HT1080 (cell line): ENCODE measurements at regions not wholly inside any gene's neighbourhood (a gene's known extent, or its start where the extent isn't known, plus 50 kb on each side); places are given as distances from the start of the nearest gene placed in this dataset.
"Not testable (repeated sequence)": the region's sequence is repeated elsewhere in the genome, so short reads cannot be mapped to it uniquely, and the experiment has no call there.

Source experiments
- DNase-seq: peaks from one replicate; pipeline ENCODE4 v3.0.0-alpha.2; 2015; ENCODE audit warnings: low read depth

DNA sequence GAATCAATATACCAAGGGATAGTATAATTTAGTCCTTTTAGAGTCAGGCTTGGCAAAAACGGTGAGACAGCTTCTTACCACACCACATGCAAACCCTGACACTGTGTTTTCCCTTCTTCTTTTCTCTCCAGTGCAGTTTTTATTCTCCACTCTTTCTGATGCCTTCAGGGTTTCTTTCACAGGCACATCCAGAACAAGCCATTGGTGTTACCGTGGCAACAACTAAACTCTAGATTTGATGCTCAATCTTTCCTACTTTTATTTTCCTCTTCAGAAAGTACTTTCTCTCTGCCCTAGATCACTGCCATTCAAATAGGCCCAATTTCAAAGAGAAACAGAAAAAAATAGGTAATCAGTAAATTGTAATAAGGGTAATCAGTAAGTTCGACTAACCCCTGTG, 469.8 kb upstream of the POT1 start:
- no peak for DNase-seq

DNA sequence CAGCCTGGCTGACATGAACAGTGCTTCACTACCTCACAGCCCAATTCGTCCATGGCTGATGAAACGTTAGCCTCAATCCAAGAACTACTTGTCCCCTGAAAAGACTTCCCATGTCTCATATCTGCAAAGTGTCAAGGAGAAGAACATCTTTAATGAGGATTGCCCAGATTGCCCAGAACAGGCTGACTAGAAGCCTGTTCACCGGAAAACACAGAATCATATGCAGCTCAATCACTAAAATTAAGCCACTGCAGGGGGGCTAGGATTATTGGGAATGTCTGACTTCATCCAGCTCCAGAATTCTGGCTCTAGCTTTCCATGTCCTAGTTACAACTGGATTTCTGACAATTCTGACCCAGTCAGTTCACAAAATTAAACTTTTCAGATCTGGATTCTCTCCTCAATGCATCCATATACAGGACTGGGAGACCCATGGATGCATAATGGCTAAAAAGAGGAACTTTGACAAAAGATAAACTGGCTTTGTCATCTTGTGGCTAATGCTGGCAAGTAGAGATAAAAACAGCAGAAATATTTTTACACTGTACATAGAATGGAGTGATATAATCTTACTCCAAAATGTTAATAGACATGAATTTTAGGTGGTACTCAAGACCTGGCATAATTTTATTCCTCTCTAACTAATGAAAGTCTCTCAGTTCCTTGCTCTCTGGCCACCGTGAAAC, 467.0 kb upstream of the POT1 start:
- no peak for DNase-seq

DNA sequence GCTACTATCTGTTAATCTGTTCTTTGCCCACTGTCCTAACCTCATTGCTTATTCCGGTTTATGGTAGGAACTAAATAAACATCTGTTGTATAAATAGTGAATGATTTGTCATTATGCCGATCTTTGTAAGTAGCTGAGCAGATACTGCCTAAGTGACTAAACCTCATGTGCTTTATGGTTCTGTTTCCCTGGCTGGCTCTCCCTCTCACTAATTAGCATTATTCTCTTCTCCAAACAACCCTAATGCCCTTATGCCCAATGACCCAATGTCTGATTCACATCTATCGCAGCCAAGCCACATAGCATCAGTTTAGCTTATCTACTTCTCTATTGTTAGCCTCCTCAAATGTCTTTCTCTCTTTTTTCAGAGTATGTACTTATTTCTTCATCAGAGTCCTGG, 462.3 kb upstream of the POT1 start:
- DNase-seq: no peak

DNA sequence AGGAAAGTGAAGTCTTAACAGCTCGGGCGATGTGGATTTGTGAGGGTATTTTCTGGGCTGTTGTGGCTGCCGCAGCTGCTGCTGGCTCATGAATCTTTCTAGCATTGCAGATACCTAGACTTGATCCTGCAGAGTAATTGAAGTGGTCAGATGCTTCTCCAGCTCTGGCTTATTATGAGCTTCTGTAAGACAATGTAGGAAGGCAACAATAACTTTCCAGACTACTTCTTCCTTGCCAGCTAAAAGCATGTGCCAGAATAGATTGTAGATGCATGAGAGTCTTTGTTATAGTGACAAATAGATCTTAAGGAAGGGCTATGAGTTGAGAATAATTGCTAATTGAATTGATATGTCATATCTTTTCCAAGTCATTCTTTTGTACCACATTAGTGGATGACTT, 461.4 kb upstream of the POT1 start:
- no peak for DNase-seq

DNA sequence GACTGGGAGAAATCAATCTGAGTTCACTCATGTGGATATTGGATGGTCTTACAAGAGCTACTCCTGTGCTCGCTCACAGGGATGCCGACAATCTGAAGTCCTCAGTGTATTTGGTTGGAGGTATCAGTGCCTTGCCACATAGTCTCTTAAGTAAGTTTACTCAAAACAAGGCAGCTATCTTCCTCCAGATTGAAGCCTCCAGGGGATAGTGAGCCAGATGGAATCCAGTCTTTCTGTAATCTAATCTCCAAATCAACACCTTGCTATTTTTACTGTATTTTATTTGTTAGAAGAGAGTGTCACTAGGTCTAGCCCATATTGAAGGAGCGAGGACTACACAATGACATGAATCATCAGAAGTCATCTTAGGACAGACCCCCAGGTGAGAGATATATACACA, 456.6 kb upstream of the POT1 start:
- no peak for DNase-seq

DNA sequence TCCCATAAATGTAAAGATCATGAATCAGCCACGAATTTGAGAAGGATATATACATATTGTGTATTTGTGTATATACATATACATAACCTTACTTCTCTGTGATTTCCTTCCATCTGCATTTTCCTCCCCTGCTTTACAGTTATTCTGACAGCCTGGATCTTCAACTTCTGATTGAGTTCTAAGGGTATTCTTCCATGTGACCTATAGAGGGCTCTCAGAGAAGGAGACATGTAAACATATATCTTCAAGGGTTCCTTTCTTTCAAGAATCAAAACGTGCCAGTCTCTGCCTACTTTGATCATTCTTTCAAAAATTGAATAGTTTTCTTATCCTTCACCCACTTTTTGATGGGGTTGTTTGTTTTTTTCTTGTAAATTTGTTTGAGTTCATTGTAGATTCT, 453.7 kb upstream of the POT1 start:
- no peak for DNase-seq

DNA sequence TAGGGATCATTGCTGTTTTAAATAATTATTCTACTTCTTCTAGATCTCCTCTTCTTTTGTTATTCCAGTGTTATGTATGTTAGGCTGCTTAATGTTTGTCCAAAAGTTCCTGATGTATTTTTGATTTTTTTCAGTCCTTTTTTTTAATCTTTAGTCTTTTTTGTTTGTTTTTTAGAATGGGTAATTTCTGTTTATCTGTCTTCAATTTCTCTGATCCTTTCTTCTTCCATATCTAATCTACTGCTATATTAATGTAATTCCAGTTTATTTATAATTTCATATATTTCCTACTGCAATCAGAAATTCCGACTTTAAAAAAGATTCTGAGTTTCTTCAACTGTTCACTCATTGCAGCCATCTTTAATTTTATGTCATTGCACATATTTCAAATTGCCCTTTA, 452.8 kb upstream of the POT1 start:
- DNase-seq: no peak

DNA sequence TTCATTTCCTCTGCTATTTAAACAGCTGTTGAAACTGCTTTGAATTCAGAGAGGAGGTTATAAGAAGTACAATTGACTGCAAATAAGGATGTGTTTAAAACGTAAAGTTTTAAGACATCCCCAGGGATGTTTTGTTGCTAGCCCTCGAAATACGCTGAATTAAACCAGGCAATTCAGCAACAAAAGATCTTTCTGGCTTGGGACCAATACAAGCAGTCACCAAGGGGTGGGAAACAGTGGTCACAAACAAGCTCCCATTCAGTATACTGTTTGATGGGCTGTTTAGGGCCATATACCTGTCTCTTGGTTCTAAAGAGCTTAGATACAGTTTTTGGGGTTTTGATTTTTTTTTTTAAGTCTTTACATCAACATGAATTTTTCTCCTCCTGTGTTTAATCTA, 446.3 kb upstream of the POT1 start:
- no peak for DNase-seq

DNA sequence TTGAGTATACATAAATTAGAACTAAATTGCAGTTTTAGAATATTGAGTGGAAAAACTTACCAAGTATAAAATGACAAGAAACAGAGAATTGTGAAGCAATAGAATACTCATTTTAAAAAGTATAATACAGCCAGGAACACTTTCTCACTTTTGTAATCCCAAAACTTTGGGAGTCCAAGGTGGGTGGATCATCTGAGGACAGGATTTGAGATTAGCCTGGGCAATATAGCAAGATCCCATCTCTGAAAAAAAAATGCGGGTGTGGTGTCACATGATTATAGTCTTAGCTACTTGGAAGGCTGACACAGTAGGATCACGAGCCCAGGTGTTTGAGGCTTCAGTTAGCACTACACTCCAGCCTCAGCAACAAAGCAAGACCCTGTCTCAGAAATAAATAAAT, 440.9 kb upstream of the POT1 start:
- DNase-seq: no peak

DNA sequence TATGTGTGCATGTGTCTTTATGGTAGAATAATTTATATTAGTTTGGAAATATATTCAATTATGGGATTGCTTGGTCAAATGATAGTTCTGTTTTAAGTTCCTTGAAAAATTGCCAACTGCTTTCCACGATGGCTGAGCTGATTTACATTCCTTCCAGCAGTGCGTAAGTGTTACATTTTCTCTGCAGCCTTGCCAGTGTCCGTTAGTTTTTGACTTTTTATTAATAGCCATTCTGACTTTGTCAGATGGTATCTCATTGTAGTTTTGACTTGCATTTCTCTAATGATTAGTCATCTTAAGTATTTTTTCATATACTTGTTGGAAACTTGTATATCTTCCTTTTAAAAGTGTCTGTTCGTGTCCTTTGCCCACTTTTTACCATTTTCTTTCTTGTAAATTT, 434.2 kb upstream of the POT1 start:
- no peak for DNase-seq

DNA sequence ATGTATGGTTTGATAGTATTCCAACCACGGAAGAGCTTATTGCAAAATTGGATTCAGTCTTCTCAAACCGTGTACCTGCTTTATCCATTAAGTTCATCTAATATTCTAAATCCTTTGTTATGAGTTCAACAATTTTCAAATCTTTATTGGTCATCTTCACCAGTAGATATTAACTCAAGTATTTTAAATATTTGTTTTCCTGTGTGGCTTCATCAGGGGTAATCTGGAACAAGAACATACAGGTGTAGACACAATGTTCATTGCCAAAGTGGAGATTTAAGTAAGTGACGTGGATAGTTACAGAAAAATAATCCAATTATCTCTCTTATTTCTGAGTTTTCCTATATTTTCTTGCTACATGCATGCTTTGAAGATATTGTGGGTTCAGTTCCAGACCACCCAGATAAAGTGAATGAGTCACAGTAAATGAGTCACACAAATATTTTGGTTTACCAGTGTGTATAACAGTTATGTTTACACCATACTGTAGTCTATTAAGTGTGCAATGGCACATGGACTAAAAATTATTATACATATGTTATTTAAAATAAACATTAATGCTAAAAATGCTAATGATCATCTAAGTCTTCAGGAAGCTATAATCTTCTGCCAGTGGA, 429.0 kb upstream of the POT1 start:
- DNase-seq: no peak

DNA sequence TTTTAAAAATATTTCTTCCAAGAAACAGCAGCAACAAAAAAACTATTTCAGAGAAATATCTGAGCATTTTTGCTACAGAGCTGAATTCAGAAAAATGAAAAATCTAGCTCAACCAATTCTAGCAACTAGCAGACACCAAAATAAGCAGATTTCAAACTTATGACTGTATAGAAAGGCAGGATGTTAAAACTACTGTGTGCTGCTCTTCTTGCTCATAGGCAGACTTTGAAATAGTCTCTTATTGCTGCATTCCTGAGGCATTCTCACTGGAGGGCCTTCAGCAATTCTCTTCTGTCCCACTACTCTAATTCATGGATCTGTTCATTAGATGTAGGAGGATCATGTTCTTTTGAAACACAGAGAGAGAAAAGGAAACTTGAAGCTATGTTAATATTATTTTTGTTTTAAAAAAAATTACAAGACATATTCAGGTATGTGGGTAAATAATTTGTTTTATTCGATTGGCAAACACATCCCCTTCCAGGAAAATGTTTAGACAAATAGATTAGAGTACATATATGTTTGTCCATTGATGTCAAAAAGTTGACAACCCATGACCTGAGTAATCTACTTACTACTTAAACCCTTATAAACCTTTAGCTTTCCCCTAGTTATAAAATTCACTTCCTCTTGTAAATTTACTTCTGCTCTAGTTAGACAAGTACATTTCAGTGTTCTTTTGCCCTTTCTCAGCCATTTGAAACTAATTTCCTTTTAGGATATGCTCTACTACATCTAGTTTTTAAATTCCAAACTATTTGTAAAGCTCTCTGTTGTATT, 428.2 kb upstream of the POT1 start:
- peak; percentile 1 for DNase-seq

DNA sequence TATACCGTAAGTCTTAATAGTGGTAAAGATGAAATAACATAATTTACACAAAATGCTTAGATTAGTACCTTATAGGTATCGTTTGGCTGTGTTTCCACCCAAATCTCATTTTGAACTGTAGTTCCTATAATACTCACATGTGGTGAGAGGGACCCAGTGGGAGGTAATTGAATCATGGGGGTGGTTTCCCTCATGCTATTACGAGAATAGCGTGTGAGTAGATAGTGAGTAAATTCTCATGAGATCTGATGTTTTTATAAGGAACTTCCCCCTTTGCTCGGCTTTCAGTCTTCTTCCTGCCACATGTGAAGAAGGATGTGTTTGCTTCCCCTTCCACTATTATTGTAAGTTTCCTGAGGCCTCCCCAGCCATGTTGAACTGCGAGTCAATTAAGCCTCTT, 426.3 kb upstream of the POT1 start:
- peak; percentile 80 for DNase-seq

DNA sequence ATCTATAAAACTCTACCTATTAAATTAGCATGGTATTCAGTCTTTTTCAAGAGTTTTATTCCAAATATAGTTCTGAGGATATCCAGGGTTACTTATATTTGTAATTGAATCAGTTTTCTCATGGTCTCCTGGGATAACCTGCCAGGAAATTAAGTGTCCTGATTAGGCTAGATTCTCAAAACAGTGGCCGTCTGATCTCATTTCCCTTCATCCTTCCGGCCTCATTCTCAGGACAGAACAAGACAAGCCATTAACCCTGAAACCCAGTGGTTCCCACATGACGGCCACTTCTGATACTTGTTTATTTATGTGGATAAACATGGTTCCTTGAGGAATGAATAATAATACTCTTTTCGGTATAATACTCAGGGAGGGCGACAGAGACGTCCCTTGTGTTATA, 417.6 kb upstream of the POT1 start:
- DNase-seq: no peak

DNA sequence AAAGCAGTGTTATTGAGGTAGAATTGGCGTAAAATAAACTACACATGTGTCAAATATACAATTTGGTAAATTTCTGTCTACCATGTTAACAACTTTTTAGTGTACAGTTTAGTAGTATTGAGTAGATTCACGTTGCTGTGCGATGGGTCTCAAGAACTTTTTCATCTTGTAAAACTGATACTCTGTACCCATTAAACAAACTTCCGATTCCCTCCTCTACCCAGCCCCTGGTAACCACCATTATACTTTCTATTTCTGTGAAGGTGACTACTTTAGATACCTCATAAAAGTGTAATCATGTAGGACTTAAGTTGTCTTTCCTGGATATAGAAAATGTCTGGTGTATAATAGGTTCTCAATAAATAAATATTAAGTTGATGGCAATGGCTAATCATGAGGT, 408.5 kb upstream of the POT1 start:
- no peak for DNase-seq

DNA sequence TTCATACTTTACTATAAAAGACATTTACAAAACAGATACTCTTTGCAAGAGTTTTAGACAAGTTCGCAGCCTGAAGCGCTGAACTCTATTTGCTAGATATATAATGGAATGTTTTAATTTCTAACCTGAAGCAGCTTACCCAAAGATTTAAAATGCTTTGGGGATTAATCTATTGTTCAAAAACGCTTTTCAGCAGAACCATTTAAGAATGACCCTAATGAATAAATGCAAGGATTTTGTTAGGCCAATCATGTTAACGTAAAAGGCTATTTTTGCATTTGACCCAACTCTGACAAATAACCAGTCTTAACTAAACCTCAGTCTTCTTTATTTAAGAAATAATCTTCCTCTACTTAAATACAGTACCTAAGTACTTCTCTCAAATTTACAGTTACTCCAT, 406.7 kb upstream of the POT1 start:
- no peak for DNase-seq

DNA sequence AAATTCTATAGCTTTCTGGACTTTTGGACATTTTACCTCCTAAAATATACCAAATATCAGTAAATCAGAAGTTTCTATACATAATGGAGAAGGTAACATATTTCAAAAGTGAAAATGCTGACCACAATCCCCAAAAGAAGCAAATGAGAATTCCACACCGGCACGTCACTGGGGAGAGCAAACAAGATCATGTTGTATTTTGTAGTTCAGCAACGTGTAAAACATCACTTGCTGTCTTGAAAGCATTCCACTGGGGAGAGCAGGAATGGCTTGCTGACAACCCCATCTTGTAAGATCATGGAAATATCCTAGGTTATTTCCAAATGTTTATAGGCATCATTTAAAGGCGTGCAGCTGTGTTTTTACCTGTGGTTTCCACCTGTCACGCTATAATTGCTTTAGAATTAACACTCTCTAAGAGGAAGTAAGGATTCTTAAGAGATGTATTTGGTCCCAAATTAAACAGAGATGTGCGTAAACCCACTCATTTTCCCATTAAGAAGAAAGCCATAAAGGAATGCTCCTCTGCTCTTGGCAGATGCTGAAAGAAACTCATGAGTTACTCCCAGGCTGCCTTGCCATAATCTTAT, 397.1 kb upstream of the POT1 start:
- DNase-seq: no peak

DNA sequence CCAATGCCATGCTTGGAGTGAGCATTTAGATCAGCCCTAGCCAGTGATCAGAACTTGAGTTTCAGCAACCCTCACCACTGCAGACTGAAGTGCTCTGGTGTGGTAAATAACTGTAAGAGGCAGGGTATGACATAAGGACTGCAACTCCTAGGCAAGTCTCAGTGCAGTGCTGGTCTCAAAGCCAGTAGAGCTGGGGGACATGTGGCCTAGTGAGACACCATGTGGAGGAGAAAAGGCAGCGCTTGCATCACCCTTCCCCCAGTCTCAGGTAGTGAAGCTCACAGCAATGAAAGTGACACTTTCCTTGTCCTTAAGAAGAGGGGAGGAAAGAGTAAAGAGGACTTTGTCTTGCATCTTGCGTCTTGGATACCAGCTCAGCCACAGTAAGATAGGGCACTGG, 386.8 kb upstream of the POT1 start:
- peak; percentile 33 for DNase-seq

DNA sequence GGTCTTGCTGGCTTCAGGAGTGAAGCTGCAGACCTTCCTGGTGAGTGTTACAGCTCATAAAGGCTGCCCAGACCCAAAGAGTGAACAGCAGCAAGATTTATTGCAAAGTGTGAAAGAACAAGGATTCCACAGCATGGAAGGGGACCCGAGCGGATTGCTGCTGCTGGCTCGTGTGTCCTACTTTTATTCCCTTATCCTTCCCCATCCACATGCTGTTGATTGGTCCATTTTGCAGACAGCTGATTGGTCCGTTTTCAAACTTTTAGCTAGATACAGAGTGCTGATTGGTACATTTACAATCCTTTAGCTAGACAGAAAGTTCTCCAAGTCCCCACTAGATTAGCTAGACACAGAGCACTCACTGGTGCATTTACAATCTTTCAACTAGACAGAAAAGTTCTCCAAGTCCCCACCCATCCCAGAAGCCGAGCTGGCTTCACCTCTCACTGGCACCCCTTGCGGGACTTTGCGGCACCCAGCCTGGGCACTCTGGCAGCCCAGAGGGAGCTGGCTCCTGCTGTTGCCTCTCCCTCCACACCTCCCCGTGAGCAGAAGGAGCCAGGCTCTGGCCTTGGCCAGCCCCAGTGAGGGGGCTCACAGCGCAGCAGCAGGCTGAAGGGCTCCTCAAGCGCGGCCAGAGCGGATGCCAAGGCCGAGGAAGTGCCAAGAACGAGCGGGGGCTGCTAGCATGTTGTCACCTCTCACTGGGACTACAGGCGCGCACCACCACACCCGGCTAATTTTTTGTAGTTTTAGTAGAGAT, 369.6 kb upstream of the POT1 start:
- no peak for DNase-seq

DNA sequence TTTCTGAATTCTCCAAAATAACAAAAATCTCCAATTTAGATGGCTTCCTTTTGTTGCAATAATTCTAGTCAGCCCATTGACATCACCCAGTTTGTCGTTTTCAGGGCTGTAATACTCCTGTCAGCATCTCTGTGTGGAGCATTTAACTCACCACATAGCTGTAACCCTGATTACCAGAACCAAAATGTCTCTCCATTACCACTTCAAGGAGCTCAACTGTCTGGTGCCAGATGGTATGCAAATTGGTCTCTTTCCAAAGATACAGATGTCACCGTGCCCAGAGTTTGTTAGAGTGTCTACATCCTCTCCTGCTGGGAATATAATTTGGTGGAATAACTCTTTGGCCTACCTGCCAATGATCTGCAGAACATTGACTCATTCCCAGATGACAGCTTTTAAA, 350.3 kb upstream of the POT1 start:
- DNase-seq: no peak

DNA sequence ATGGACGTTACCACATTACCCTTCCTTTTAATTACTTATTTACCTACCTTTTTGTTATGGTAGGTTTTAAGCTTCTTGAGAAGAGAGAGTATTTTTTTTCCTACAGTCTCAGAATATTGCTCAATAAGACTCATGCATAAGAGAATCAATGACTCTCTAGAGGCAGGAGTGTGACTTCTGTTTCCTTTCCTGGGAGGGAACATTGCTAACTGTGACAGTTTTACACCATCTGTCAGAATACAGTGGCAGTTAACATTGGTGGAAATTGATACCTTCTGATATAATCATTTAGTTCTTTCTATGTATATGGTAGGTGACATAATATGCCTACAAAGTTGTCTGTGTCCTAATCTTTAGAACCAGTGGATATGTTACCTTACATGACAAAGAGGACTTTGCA, 348.7 kb upstream of the POT1 start:
- DNase-seq: no peak

DNA sequence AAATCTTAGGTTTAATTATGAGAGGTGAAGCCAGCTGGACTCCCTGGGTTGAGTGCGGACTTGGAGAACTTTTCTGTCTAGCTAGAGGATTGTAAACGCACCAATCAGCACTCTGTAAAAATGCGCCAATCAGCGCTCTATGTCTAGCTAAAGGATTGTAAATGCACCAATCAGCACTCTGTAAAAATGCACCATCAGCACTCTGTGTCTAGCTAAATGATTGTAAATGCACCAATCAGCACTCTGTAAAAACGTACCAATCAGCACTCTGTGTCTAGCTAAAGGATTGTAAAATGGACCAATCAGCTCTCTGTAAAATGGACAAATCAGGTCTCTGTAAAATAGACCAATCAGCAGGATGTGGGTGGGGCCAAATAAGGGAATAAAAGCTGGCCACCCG, 345.1 kb upstream of the POT1 start:
- DNase-seq: not testable (repeated sequence)
